ENCODE measurements at regions not wholly inside any gene's neighbourhood (a gene's known extent, or its start where the extent isn't known, plus 50 kb on each side); places are given as distances from the start of the nearest gene placed in this dataset.
"Not testable (repeated sequence)": the region's sequence is repeated elsewhere in the genome, so short reads cannot be mapped to it uniquely, and the experiment has no call there.

GRCh38 chr22:19598054-19598855 lies 74.0 kb upstream of the CLDN5 start:
- ATAC-seq (peak in 1 of 4 donors; percentile 39), DNase-seq (no peak)
- H3K36me3 ChIP-seq (ENCODE audit: insufficient read depth in 1 of 2, low read depth in 1 of 2) = no peaks in the 10 kb centered on the region
- TF ChIP-seq CTCF (IDR thresholded peaks at IDR 0.05) = no peak
- no peak overlapping the region for H3K27ac ChIP-seq
- H3K27me3 ChIP-seq (ENCODE audit: insufficient read depth in 3 of 3, low read length in 2 of 3) = no peaks in the 10 kb centered on the region
- intact Hi-C loops (cut with DNase I) = no loop called here
- no peaks in the 10 kb centered on the region for H3K9me3 ChIP-seq
- H3K4me1 ChIP-seq = no peaks in the 10 kb centered on the region
- H3K4me3 ChIP-seq = no peak overlapping the region
- WGBS, 3 donors = 62 to 66% (median 64%) methylated on average over 10 of the region's 10 CpGs

GRCh38 chr22:19599004-19599403 lies 74.8 kb upstream of the CLDN5 start:
- Histone ChIP-seq H3K27me3 (ENCODE audit: insufficient read depth in 3 of 3, low read length in 2 of 3) (no peaks in the 10 kb centered on the region), H3K9me3 (no peaks in the 10 kb centered on the region), H3K4me3 (no peak overlapping the region), H3K4me1 (no peaks in the 10 kb centered on the region), H3K36me3 (ENCODE audit: insufficient read depth in 1 of 2, low read depth in 1 of 2) (no peaks in the 10 kb centered on the region), H3K27ac (no peak overlapping the region)
- intact Hi-C loops (cut with DNase I) = no loop called here
- whole genome bisulfite sequencing, 3 donors = 90 to 94% (median 92%) methylated on average over 5 of the region's 5 CpGs
- DNase-seq (no peak), ATAC-seq (no peak)
- no peak for TF ChIP-seq CTCF (IDR thresholded peaks at IDR 0.05)

- Histone ChIP-seq H3K36me3 (ENCODE audit: insufficient read depth in 1 of 2, low read depth in 1 of 2) (no peaks in the 10 kb centered on the region), H3K4me3 (no peak overlapping the region), H3K9me3 (no peaks in the 10 kb centered on the region), H3K4me1 (peaks cover 1% of the 10 kb centered on the region), H3K27me3 (ENCODE audit: insufficient read depth in 3 of 3, low read length in 2 of 3) (no peaks in the 10 kb centered on the region), H3K27ac (no peak overlapping the region)
- intact Hi-C loops (cut with DNase I) = no loop called here
- no peak for TF ChIP-seq CTCF (IDR thresholded peaks at IDR 0.05)
- WGBS, 3 donors = 47 to 57% (median 56%) methylated on average over 12 of the region's 12 CpGs
- peak; percentile 62 to 85 (median 80) for ATAC-seq
- no peak for DNase-seq
These were observed 75.5 kb upstream of the CLDN5 start for GRCh38 chr22:19599626-19600243.

GRCh38 chr22:19603346-19603745 lies 79.1 kb upstream of the CLDN5 start:
- peaks cover 12% of the 10 kb centered on the region for H3K4me1 ChIP-seq
- intact Hi-C loops (cut with DNase I); H3K9me3 ChIP-seq; DNase-seq; H3K36me3 ChIP-seq (ENCODE audit: insufficient read depth in 1 of 2, low read depth in 1 of 2); ATAC-seq; H3K27me3 ChIP-seq (ENCODE audit: insufficient read depth in 3 of 3, low read length in 2 of 3); H3K27ac ChIP-seq; H3K4me3 ChIP-seq: not testable (repeated sequence)
- 83 to 97% (median 90%) methylated on average over 4 of the region's 4 CpGs for WGBS, 3 donors

GRCh38 chr22:19603767-19604166 lies 79.6 kb upstream of the CLDN5 start:
- 96 to 100% (median 96%) methylated on average over 3 of the region's 3 CpGs for WGBS, 3 donors
- H3K27me3 ChIP-seq (ENCODE audit: insufficient read depth in 3 of 3, low read length in 2 of 3) = no peaks in the 10 kb centered on the region

More at GRCh38 chr22:19603767-19604166, 79.6 kb upstream of the CLDN5 start:
- Histone ChIP-seq H3K4me1 (peaks cover 12% of the 10 kb centered on the region), H3K36me3 (ENCODE audit: insufficient read depth in 1 of 2, low read depth in 1 of 2) (no peaks in the 10 kb centered on the region), H3K9me3 (no peaks in the 10 kb centered on the region), H3K27ac (no peak overlapping the region), H3K4me3 (no peak overlapping the region)
- ATAC-seq (no peak), DNase-seq (no peak)
- intact Hi-C loops (cut with DNase I) = no loop called here
- TF ChIP-seq CTCF (IDR thresholded peaks at IDR 0.05) = no peak
